OCI-LY3 (cell line): ENCODE measurements at regions not wholly inside any gene's neighbourhood (a gene's known extent, or its start where the extent isn't known, plus 50 kb on each side); places are given as distances from the start of the nearest gene placed in this dataset.

Experiments used
- CTCF ChIP-seq: fragments of 200-600, 300-600 bp; sonication (generic); IDR thresholded peaks from 2 replicates; pipeline ENCODE4 v1.5.1; 2014; ENCODE audit warnings: antibody characterized with exemption, low read length, low read depth
- EZH2phosphoT487 ChIP-seq: fragments of 200-600 bp; shearing (Covaris generic); IDR thresholded peaks from 2 replicates; pipeline ENCODE4 v1.6.1; 2018; ENCODE audit warnings: antibody characterized with exemption, mixed run types, low read depth

DNA sequence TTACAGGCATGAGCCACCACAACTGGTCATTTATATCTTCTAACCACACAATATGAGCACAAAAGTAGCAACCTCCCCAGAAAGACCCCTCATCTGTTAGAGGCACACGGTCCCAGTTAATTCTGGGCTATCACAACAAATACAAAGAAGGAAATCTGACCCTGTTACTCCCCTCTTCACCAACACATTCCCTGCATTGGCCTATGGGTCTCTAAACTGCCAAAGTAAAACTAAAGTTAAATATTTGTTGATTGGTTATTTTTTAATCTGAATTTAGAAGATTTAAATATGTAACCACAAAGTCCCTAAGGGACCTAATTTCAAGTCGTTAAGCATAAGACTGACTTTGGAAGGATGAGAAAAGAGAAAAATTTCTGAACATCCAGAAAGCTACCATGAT is 496.7 kb upstream of the NMUR2 start:
- TF ChIP-seq CTCF (no peak), EZH2phosphoT487 (no peak)
